Left renal cortex interstitium (tissue), 4 donors: ENCODE measurements at regions not wholly inside any gene's neighbourhood (a gene's known extent, or its start where the extent isn't known, plus 50 kb on each side); places are given as distances from the start of the nearest gene placed in this dataset.

Experiments
- DNase-seq, 4 donors: peaks; one replicate each; pipeline ENCODE4 v3.0.0-alpha.2; 2013; ENCODE audit warnings: low read depth in 4 of 4, low spot score in 2 of 4, missing footprints in 1 of 4

GRCh38 chrX:39736216-39737211 is 361.2 kb downstream of the BCOR start:
- DNase-seq = no peak

GRCh38 chrX:39739585-39739984 is 358.2 kb downstream of the BCOR start:
- no peak for DNase-seq

GRCh38 chrX:39740078-39740477 is 357.7 kb downstream of the BCOR start:
- DNase-seq = no peak

- DNase-seq = no peak
Observed at GRCh38 chrX:39741904-39742303, 355.9 kb downstream of the BCOR start.

GRCh38 chrX:39745818-39746217 is 351.9 kb downstream of the BCOR start:
- DNase-seq = no peak

- DNase-seq = no peak
Observed at GRCh38 chrX:39749135-39749534, 348.6 kb downstream of the BCOR start.

GRCh38 chrX:39749728-39750127 is 348.0 kb downstream of the BCOR start:
- no peak for DNase-seq

GRCh38 chrX:39750256-39750790 is 347.4 kb downstream of the BCOR start:
- DNase-seq = no peak

- DNase-seq = no peak
Observed at GRCh38 chrX:39750848-39751247, 346.9 kb downstream of the BCOR start.

GRCh38 chrX:39752815-39753214 is 344.9 kb downstream of the BCOR start:
- DNase-seq = no peak

- DNase-seq = no peak
Observed at GRCh38 chrX:39753293-39753996, 344.3 kb downstream of the BCOR start.

- no peak for DNase-seq
Observed at GRCh38 chrX:39755143-39756032, 342.4 kb downstream of the BCOR start.

GRCh38 chrX:39756086-39756883 is 341.5 kb downstream of the BCOR start:
- DNase-seq = no peak

GRCh38 chrX:39757971-39758370 is 339.8 kb downstream of the BCOR start:
- DNase-seq = no peak

GRCh38 chrX:39758791-39759525 is 338.8 kb downstream of the BCOR start:
- DNase-seq = no peak

GRCh38 chrX:39759526-39760224 is 338.1 kb downstream of the BCOR start:
- peak in 1 of 4 donors; percentile 27 for DNase-seq

- no peak for DNase-seq
Observed at GRCh38 chrX:39760930-39761329, 336.8 kb downstream of the BCOR start.

GRCh38 chrX:39762266-39762841 is 335.4 kb downstream of the BCOR start:
- DNase-seq = no peak
